Activated CD4-positive, alpha-beta memory T cell treated with anti-CD3 and anti-CD28 coated beads, Interleukin-2, amount 10 ng/mL, durations not matched to agents 7 days and 5 days (primary cell): ENCODE measurements at regions not wholly inside any gene's neighbourhood (a gene's known extent, or its start where the extent isn't known, plus 50 kb on each side); places are given as distances from the start of the nearest gene placed in this dataset.
"Not testable (repeated sequence)": the region's sequence is repeated elsewhere in the genome, so short reads cannot be mapped to it uniquely, and the experiment has no call there.

Source experiments
- CTCF ChIA-PET: fragments of 350-600 bp; sonication (Branson Sonifier 250); formaldehyde crosslinking; loops from one replicate; lab custom pipeline; 2021; ENCODE audit warnings: antibody characterized with exemption, inconsistent platforms; lab: Charles Lee
- POLR2A ChIA-PET: fragments of 350-600 bp; sonication (Branson Sonifier 250); formaldehyde crosslinking; loops from one replicate; lab custom pipeline; 2021; ENCODE audit warnings: antibody characterized with exemption; lab: Charles Lee
- DNase-seq: peaks from one replicate; pipeline ENCODE4 v3.0.0-alpha.2; 2020
- H3K27ac Mint-ChIP-seq: one replicate; pipeline ENCODE4 v1.8.0; 2021; ENCODE audit warnings: mild to moderate bottlenecking, mixed read lengths
- H3K27me3 Mint-ChIP-seq: one replicate; pipeline ENCODE4 v1.8.0; 2021; ENCODE audit warnings: mixed read lengths
- H3K36me3 Mint-ChIP-seq: one replicate; pipeline ENCODE4 v1.8.0; 2021; ENCODE audit warnings: low read depth, mixed read lengths
- H3K4me1 Mint-ChIP-seq: one replicate; pipeline ENCODE4 v1.8.0; 2021; ENCODE audit warnings: mixed read lengths
- H3K4me3 Mint-ChIP-seq: one replicate; pipeline ENCODE4 v1.8.0; 2021; ENCODE audit warnings: mild to moderate bottlenecking, mixed read lengths
- H3K9me3 Mint-ChIP-seq: one replicate; pipeline ENCODE4 v1.8.0; 2021; ENCODE audit warnings: mixed read lengths

GRCh38 chr3:75140904-75141615 lies 523.1 kb upstream of the FRG2C start:
- DNase-seq = no peak
- ChIA-PET POLR2A (no interaction called here), CTCF (no interaction called here)
- Mint-ChIP-seq H3K4me3 (no peak overlapping the region), H3K36me3 (no peaks in the 10 kb centered on the region), H3K4me1 (no peaks in the 10 kb centered on the region), H3K9me3 (peaks cover 2% of the 10 kb centered on the region), H3K27ac (no peak overlapping the region), H3K27me3 (no peaks in the 10 kb centered on the region)

GRCh38 chr3:75144406-75144805 lies 519.7 kb upstream of the FRG2C start:
- H3K4me3 Mint-ChIP-seq = no peak overlapping the region
- no peaks in the 10 kb centered on the region for H3K9me3 Mint-ChIP-seq
- no peaks in the 10 kb centered on the region for H3K36me3 Mint-ChIP-seq
- no peak for DNase-seq
- no peaks in the 10 kb centered on the region for H3K27me3 Mint-ChIP-seq
- no peaks in the 10 kb centered on the region for H3K4me1 Mint-ChIP-seq
- H3K27ac Mint-ChIP-seq = no peak overlapping the region
- ChIA-PET CTCF (no interaction called here), POLR2A (no interaction called here)

- H3K27me3 Mint-ChIP-seq = no peaks in the 10 kb centered on the region
- no peak overlapping the region for H3K27ac Mint-ChIP-seq
- ChIA-PET CTCF (no interaction called here), POLR2A (no interaction called here)
- no peak for DNase-seq
- no peaks in the 10 kb centered on the region for H3K9me3 Mint-ChIP-seq
- no peaks in the 10 kb centered on the region for H3K4me1 Mint-ChIP-seq
- no peaks in the 10 kb centered on the region for H3K36me3 Mint-ChIP-seq
- H3K4me3 Mint-ChIP-seq = no peak overlapping the region
Measured at GRCh38 chr3:75171630-75172230, 492.4 kb upstream of the FRG2C start.

- no peaks in the 10 kb centered on the region for H3K36me3 Mint-ChIP-seq
- H3K4me1 Mint-ChIP-seq = no peaks in the 10 kb centered on the region
- H3K27me3 Mint-ChIP-seq = no peaks in the 10 kb centered on the region
- no peak overlapping the region for H3K27ac Mint-ChIP-seq
- ChIA-PET POLR2A (no interaction called here), CTCF (no interaction called here)
- no peak overlapping the region for H3K4me3 Mint-ChIP-seq
- no peaks in the 10 kb centered on the region for H3K9me3 Mint-ChIP-seq
- no peak for DNase-seq
Measured at GRCh38 chr3:75176937-75177336, 487.2 kb upstream of the FRG2C start.

- no peak for DNase-seq
- ChIA-PET POLR2A (no interaction called here), CTCF (interaction anchor here (1.5 kb wide), 1 partner anchor 12 kb away, joined by 6 read pairs; no protein-coding TSS in a partner anchor)
- no peaks in the 10 kb centered on the region for H3K36me3 Mint-ChIP-seq
- H3K9me3 Mint-ChIP-seq = no peaks in the 10 kb centered on the region
- H3K4me1 Mint-ChIP-seq = no peaks in the 10 kb centered on the region
- no peak overlapping the region for H3K4me3 Mint-ChIP-seq
- no peaks in the 10 kb centered on the region for H3K27me3 Mint-ChIP-seq
- no peak overlapping the region for H3K27ac Mint-ChIP-seq
Measured at GRCh38 chr3:75180235-75180944, 483.7 kb upstream of the FRG2C start.

GRCh38 chr3:75180945-75181298 lies 483.2 kb upstream of the FRG2C start:
- H3K27ac Mint-ChIP-seq = no peak overlapping the region
- POLR2A ChIA-PET = no interaction called here

GRCh38 chr3:75188962-75189361 lies 475.2 kb upstream of the FRG2C start:
- H3K27me3 Mint-ChIP-seq = no peaks in the 10 kb centered on the region
- CTCF ChIA-PET = no interaction called here
- POLR2A ChIA-PET = no interaction called here
- no peaks in the 10 kb centered on the region for H3K9me3 Mint-ChIP-seq
- no peak overlapping the region for H3K27ac Mint-ChIP-seq
- no peak for DNase-seq
- H3K36me3 Mint-ChIP-seq = no peaks in the 10 kb centered on the region
- H3K4me3 Mint-ChIP-seq = no peak overlapping the region
- no peaks in the 10 kb centered on the region for H3K4me1 Mint-ChIP-seq

More at GRCh38 chr3:75180945-75181298, 483.2 kb upstream of the FRG2C start:
- Mint-ChIP-seq H3K9me3 (no peaks in the 10 kb centered on the region), H3K4me3 (no peak overlapping the region), H3K4me1 (no peaks in the 10 kb centered on the region), H3K36me3 (no peaks in the 10 kb centered on the region), H3K27me3 (no peaks in the 10 kb centered on the region)
- CTCF ChIA-PET = interaction anchor here (1.5 kb wide), 1 partner anchor 11 kb away, joined by 6 read pairs; no protein-coding TSS in a partner anchor
- no peak for DNase-seq

GRCh38 chr3:75192146-75192616 lies 471.9 kb upstream of the FRG2C start:
- Mint-ChIP-seq H3K36me3 (no peaks in the 10 kb centered on the region), H3K27ac (no peak overlapping the region), H3K9me3 (no peaks in the 10 kb centered on the region), H3K4me3 (no peak overlapping the region), H3K4me1 (no peaks in the 10 kb centered on the region), H3K27me3 (no peaks in the 10 kb centered on the region)
- CTCF ChIA-PET = interaction anchor here (0.5 to 1.8 kb wide), 8 partner anchors 10 to 451 kb away, joined by 3 to 13 read pairs (median 4); no protein-coding TSS in a partner anchor
- DNase-seq = peak; percentile 58
- POLR2A ChIA-PET = no interaction called here

GRCh38 chr3:75193797-75194196 lies 470.3 kb upstream of the FRG2C start:
- Mint-ChIP-seq H3K4me3 (no peak overlapping the region), H3K9me3 (no peaks in the 10 kb centered on the region), H3K36me3 (no peaks in the 10 kb centered on the region), H3K4me1 (no peaks in the 10 kb centered on the region), H3K27me3 (no peaks in the 10 kb centered on the region), H3K27ac (no peak overlapping the region)
- no peak for DNase-seq
- POLR2A ChIA-PET = no interaction called here
- CTCF ChIA-PET = interaction anchor here (0.7 kb wide), 1 partner anchor 16 kb away, joined by 3 read pairs; no protein-coding TSS in a partner anchor

- H3K4me3 Mint-ChIP-seq, H3K36me3 Mint-ChIP-seq, POLR2A ChIA-PET, H3K27me3 Mint-ChIP-seq, H3K9me3 Mint-ChIP-seq, H3K27ac Mint-ChIP-seq, CTCF ChIA-PET, H3K4me1 Mint-ChIP-seq, DNase-seq: not testable (repeated sequence)
Measured at GRCh38 chr3:75214332-75214731, 449.8 kb upstream of the FRG2C start.

GRCh38 chr3:75218577-75218976 lies 445.6 kb upstream of the FRG2C start:
- DNase-seq = no peak
- no peaks in the 10 kb centered on the region for H3K4me1 Mint-ChIP-seq
- no peak overlapping the region for H3K4me3 Mint-ChIP-seq
- H3K27me3 Mint-ChIP-seq = no peaks in the 10 kb centered on the region
- no peaks in the 10 kb centered on the region for H3K9me3 Mint-ChIP-seq
- ChIA-PET POLR2A (no interaction called here), CTCF (no interaction called here)
- no peaks in the 10 kb centered on the region for H3K36me3 Mint-ChIP-seq
- H3K27ac Mint-ChIP-seq = no peak overlapping the region

- Mint-ChIP-seq H3K36me3 (no peaks in the 10 kb centered on the region), H3K9me3 (no peaks in the 10 kb centered on the region), H3K27ac (no peak overlapping the region), H3K4me1 (no peaks in the 10 kb centered on the region), H3K27me3 (no peaks in the 10 kb centered on the region), H3K4me3 (no peak overlapping the region)
- ChIA-PET CTCF (no interaction called here), POLR2A (no interaction called here)
- DNase-seq = no peak
Measured at GRCh38 chr3:75220932-75221331, 443.2 kb upstream of the FRG2C start.

- Mint-ChIP-seq H3K36me3 (no peaks in the 10 kb centered on the region), H3K9me3 (no peaks in the 10 kb centered on the region), H3K27me3 (no peaks in the 10 kb centered on the region), H3K4me3 (no peak overlapping the region), H3K27ac (no peak overlapping the region), H3K4me1 (no peaks in the 10 kb centered on the region)
- CTCF ChIA-PET = no interaction called here
- no peak for DNase-seq
- POLR2A ChIA-PET = no interaction called here
Measured at GRCh38 chr3:75224412-75224811, 439.7 kb upstream of the FRG2C start.
